ENCODE measurements at regions not wholly inside any gene's neighbourhood (a gene's known extent, or its start where the extent isn't known, plus 50 kb on each side); places are given as distances from the start of the nearest gene placed in this dataset.

- Histone ChIP-seq H3K4me1 (no peaks in the 10 kb centered on the region), H3K36me3 (replicated peaks in 1 of 2; ENCODE audit: insufficient read depth in 1 of 2, low read depth in 2 of 2) (no peaks in the 10 kb centered on the region), H3K27me3 (no peaks in the 10 kb centered on the region), H3K4me3 (no peak overlapping the region), H3K27ac (no peak overlapping the region), H3K9me3 (no peaks in the 10 kb centered on the region)
- intact Hi-C loops (cut with DNase I), result no loop called here
- TF ChIP-seq CTCF (IDR thresholded peaks at IDR 0.05), result no peak
- WGBS, 2 donors, result 34 to 35% methylated on average over 1 of the region's 1 CpG
- no peak for ATAC-seq
- DNase-seq, result no peak
Observed at GRCh38 chr4:15320121-15320678, 107.6 kb upstream of the C1QTNF7 start.

- H3K27me3 ChIP-seq, result no peaks in the 10 kb centered on the region
- H3K4me3 ChIP-seq, result no peak overlapping the region
- H3K27ac ChIP-seq, result no peak overlapping the region
- no peaks in the 10 kb centered on the region for H3K9me3 ChIP-seq
- intact Hi-C loops (cut with DNase I), result no loop called here
- no peaks in the 10 kb centered on the region for H3K4me1 ChIP-seq
- ATAC-seq (no peak), DNase-seq (no peak)
- WGBS, 2 donors, result 21 to 33% methylated on average over 3 of the region's 3 CpGs
- H3K36me3 ChIP-seq (replicated peaks in 1 of 2; ENCODE audit: insufficient read depth in 1 of 2, low read depth in 2 of 2), result no peaks in the 10 kb centered on the region
- no peak for TF ChIP-seq CTCF (IDR thresholded peaks at IDR 0.05)
- no peak for TF ChIP-seq POLR2A (IDR thresholded peaks at IDR 0.05)
Observed at GRCh38 chr4:15322006-15322405, 105.8 kb upstream of the C1QTNF7 start.

- H3K4me1 ChIP-seq, result no peaks in the 10 kb centered on the region
- no peaks in the 10 kb centered on the region for H3K27me3 ChIP-seq
- intact Hi-C loops (cut with DNase I), result no loop called here
- no peaks in the 10 kb centered on the region for H3K36me3 ChIP-seq (replicated peaks in 1 of 2; ENCODE audit: insufficient read depth in 1 of 2, low read depth in 2 of 2)
- 51 to 55% methylated on average over 5 of the region's 5 CpGs for WGBS, 2 donors
- no peak overlapping the region for H3K4me3 ChIP-seq
- H3K9me3 ChIP-seq, result no peaks in the 10 kb centered on the region
- DNase-seq (no peak), ATAC-seq (no peak)
- no peak overlapping the region for H3K27ac ChIP-seq
- no peak for TF ChIP-seq POLR2A (IDR thresholded peaks at IDR 0.05)
- TF ChIP-seq CTCF (IDR thresholded peaks at IDR 0.05), result no peak
Observed at GRCh38 chr4:15325987-15326386, 101.8 kb upstream of the C1QTNF7 start.

GRCh38 chr4:15327311-15328298, 100.2 kb upstream of the C1QTNF7 start:
- Histone ChIP-seq H3K4me1 (no peaks in the 10 kb centered on the region), H3K9me3 (no peaks in the 10 kb centered on the region), H3K4me3 (no peak overlapping the region), H3K36me3 (replicated peaks in 1 of 2; ENCODE audit: insufficient read depth in 1 of 2, low read depth in 2 of 2) (no peaks in the 10 kb centered on the region), H3K27ac (no peak overlapping the region), H3K27me3 (no peaks in the 10 kb centered on the region)
- WGBS, 2 donors, result 60 to 66% methylated on average over 7 of the region's 7 CpGs
- DNase-seq (no peak), ATAC-seq (no peak)
- intact Hi-C loops (cut with DNase I), result no loop called here
- TF ChIP-seq CTCF (IDR thresholded peaks at IDR 0.05) (no peak), POLR2A (IDR thresholded peaks at IDR 0.05) (no peak)

Measured in body of pancreas (tissue), 4 donors.